Peyer's patch (tissue), 4 donors: ENCODE measurements at regions not wholly inside any gene's neighbourhood (a gene's known extent, or its start where the extent isn't known, plus 50 kb on each side); places are given as distances from the start of the nearest gene placed in this dataset.

Source experiments
- DNase-seq, 3 donors: peaks; one replicate each; pipeline ENCODE4 v3.0.0-alpha.2; 2017 to 2019
- H3K27ac ChIP-seq, 4 donors: fragments of 200-600 bp; sonication (generic); one replicate each; pipeline ENCODE4 v1.5.1; 2016 to 2019
- H3K27me3 ChIP-seq, 2 donors: fragments of 200-600 bp; sonication (generic); one replicate each; pipeline ENCODE4 v1.5.1; 2019
- H3K36me3 ChIP-seq, 3 donors: fragments of 200-600 bp; sonication (generic); one replicate each; pipeline ENCODE4 v1.5.1; 2016 to 2019
- H3K4me1 ChIP-seq, 4 donors: fragments of 200-600 bp; sonication (generic); one replicate each; pipeline ENCODE4 v1.5.1; 2016 to 2019
- H3K4me3 ChIP-seq, 4 donors: fragments of 200-600 bp; sonication (generic); 1 replicate in 3 of 4; 2 replicates in 1 of 4; pipeline ENCODE4 v1.5.1; 2016 to 2019; ENCODE audit warnings: mild to moderate bottlenecking in 1 of 4
- H3K9me3 ChIP-seq, 4 donors: fragments of 200-600 bp; sonication (generic); one replicate each; pipeline ENCODE4 v1.5.1; 2016 to 2019; ENCODE audit warnings: mild to moderate bottlenecking in 1 of 4
- CTCF ChIP-seq, 6 experiments: fragments of 450-650 bp in 4 of 6; fragments of 200-600 bp in 2 of 6; sonication (generic) in 1 of 6; IDR thresholded peaks; one replicate each; pipeline ENCODE4 v1.5.1; 2017 to 2019; ENCODE audit warnings: antibody characterized with exemption in 6 of 6, mild to moderate bottlenecking in 3 of 6, moderate library complexity in 1 of 6
- POLR2A ChIP-seq, 2 donors: fragments of 450-650 bp; IDR thresholded peaks; one replicate each; pipeline ENCODE4 v1.5.1; 2017; ENCODE audit warnings: antibody characterized with exemption in 2 of 2, mild to moderate bottlenecking in 2 of 2, moderate library complexity in 2 of 2

- Histone ChIP-seq H3K4me1 (no peaks in the 10 kb centered on the region), H3K36me3 (no peaks in the 10 kb centered on the region), H3K27ac (no peak overlapping the region), H3K9me3 (peaks cover 0 to 5% (median 0%) of the 10 kb centered on the region in 4 donors), H3K4me3 (no peak overlapping the region), H3K27me3 (no peaks in the 10 kb centered on the region)
- no peak for DNase-seq
- TF ChIP-seq CTCF (IDR thresholded peaks at IDR 0.05): no peak
Observed at GRCh38 chr7:67604461-67605386, 608.1 kb downstream of the TYW1 start.

GRCh38 chr7:67608806-67609205 is 612.2 kb downstream of the TYW1 start:
- no peak overlapping the region for H3K27ac ChIP-seq
- no peak overlapping the region for H3K4me3 ChIP-seq

GRCh38 chr7:67610897-67611296 is 614.3 kb downstream of the TYW1 start:
- no peaks in the 10 kb centered on the region for H3K9me3 ChIP-seq
- no peak for DNase-seq
- H3K4me1 ChIP-seq: no peaks in the 10 kb centered on the region
- TF ChIP-seq POLR2A (IDR thresholded peaks at IDR 0.05) (no peak), CTCF (IDR thresholded peaks at IDR 0.05) (no peak)
- no peak overlapping the region for H3K27ac ChIP-seq
- no peaks in the 10 kb centered on the region for H3K36me3 ChIP-seq
- no peaks in the 10 kb centered on the region for H3K27me3 ChIP-seq
- no peak overlapping the region for H3K4me3 ChIP-seq

More at GRCh38 chr7:67608806-67609205, 612.2 kb downstream of the TYW1 start:
- Histone ChIP-seq H3K9me3 (peaks cover 0 to 5% (median 0%) of the 10 kb centered on the region in 4 donors), H3K36me3 (no peaks in the 10 kb centered on the region), H3K27me3 (no peaks in the 10 kb centered on the region), H3K4me1 (no peaks in the 10 kb centered on the region)
- TF ChIP-seq CTCF (IDR thresholded peaks at IDR 0.05): no peak
- TF ChIP-seq POLR2A (IDR thresholded peaks at IDR 0.05): no peak
- no peak for DNase-seq

GRCh38 chr7:67614843-67615242 is 618.2 kb downstream of the TYW1 start:
- no peak for DNase-seq
- H3K9me3 ChIP-seq: no peaks in the 10 kb centered on the region
- no peaks in the 10 kb centered on the region for H3K4me1 ChIP-seq
- peaks cover 0 to 3% of the 10 kb centered on the region in 2 donors for H3K27me3 ChIP-seq
- TF ChIP-seq POLR2A (IDR thresholded peaks at IDR 0.05): no peak
- no peak for TF ChIP-seq CTCF (IDR thresholded peaks at IDR 0.05)
- H3K4me3 ChIP-seq: no peak overlapping the region
- no peaks in the 10 kb centered on the region for H3K36me3 ChIP-seq
- H3K27ac ChIP-seq: no peak overlapping the region

GRCh38 chr7:67616517-67616916 is 619.9 kb downstream of the TYW1 start:
- TF ChIP-seq CTCF (IDR thresholded peaks at IDR 0.05) (no peak), POLR2A (IDR thresholded peaks at IDR 0.05) (no peak)
- H3K4me1 ChIP-seq: no peaks in the 10 kb centered on the region
- H3K36me3 ChIP-seq: no peaks in the 10 kb centered on the region
- H3K4me3 ChIP-seq: no peak overlapping the region
- no peaks in the 10 kb centered on the region for H3K9me3 ChIP-seq
- H3K27me3 ChIP-seq: peaks cover 0 to 3% of the 10 kb centered on the region in 2 donors
- DNase-seq: no peak
- no peak overlapping the region for H3K27ac ChIP-seq
